Activated CD4-positive, alpha-beta T cell treated with anti-CD3 and anti-CD28 coated beads, Interleukin-10, Interleukin-2, amounts not matched to agents 100 ng/mL and 50 ng/mL, durations not matched to agents 16 hours and 8 hours (primary cell): ENCODE measurements at regions not wholly inside any gene's neighbourhood (a gene's known extent, or its start where the extent isn't known, plus 50 kb on each side); places are given as distances from the start of the nearest gene placed in this dataset.
"Not testable (repeated sequence)": the region's sequence is repeated elsewhere in the genome, so short reads cannot be mapped to it uniquely, and the experiment has no call there.

Experiments used
- DNase-seq: peaks from one replicate; pipeline ENCODE4 v3.0.0-alpha.2; 2020

DNA sequence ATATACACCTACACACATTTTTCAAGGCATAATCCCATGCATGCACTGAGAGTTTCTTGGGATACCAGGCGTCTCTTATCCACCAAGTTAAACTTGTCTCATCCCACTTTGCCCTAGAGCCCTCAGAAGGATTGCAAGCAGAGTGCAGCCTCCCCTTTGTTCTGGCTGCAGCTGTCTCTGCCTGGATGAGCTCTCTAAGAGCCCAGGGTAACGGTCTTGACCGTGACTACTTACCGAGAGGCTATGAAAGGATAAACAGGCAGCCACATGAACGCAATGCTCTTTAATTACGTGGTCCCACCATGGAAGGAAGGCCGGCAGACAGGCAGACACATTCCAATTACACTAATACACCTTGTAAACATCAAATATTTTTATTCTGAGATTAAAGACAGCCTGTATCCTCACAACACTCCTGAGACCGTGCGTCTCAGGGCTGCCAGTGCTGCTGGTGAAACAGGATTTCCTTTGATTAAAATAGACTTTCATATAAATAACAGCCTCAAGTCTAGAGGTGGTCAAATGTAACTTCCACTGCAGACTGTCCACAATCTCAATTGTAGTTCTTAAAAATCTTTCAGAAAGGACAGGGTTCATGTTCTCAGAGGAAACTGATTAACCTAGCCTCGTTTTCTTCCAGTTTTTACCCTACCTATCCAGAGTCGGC, 210.0 kb upstream of the PRDM1 start:
- DNase-seq: no peak

DNA sequence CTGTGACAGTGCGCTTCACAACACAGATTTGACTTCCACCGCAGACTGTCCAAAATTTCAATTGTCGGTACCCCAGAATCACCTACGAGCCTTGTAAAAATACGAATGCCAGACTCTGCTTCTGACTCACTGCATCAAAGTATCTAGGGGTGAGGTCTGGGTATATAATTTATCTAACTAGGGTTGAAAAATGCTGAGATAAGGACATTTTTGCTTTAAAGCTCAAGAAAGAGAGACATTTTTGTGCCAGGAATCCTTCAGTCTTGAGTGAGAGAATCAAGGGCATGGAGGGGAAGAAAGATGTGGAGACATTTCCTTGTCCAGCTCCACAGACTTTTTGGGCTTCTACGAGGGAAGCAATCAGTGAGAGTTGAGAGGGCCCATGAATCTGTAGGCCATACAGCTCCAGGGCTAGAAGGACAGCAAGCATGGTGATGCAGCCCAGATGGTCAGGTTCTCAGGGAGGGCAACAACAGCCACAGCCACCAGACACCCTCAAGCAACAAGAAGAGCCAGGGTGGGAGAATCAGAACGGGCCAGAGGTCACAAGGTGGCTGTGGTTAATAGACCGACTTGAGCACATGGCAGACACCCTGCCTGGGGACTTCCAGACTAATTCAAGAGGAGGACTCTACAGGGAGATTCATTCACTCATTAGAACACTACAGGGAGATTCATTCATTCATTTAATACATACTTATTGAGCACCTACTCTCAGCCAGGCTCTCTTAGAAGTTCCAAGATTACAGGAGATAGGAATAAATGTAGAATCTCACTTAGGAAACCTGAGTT, 211.1 kb upstream of the PRDM1 start:
- DNase-seq: no peak

DNA sequence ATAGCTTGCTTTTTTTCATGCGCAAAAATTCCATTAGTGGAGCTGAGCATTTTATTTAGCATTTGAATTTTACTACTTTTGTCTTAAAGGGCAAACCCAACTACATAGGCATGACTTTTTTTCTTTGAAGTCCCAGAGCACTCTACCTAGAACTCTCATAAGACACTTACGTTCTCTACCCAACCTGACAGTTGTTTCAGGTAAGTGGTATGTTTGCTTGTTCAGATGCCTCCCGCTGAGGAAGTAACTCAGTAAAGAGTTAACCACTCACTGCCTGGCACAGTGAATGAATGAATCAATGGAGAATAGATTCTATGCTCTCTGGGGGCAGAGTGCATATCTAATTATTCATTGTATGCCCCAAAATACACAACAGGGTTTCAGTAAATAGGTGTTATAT, 212.3 kb upstream of the PRDM1 start:
- no peak for DNase-seq

DNA sequence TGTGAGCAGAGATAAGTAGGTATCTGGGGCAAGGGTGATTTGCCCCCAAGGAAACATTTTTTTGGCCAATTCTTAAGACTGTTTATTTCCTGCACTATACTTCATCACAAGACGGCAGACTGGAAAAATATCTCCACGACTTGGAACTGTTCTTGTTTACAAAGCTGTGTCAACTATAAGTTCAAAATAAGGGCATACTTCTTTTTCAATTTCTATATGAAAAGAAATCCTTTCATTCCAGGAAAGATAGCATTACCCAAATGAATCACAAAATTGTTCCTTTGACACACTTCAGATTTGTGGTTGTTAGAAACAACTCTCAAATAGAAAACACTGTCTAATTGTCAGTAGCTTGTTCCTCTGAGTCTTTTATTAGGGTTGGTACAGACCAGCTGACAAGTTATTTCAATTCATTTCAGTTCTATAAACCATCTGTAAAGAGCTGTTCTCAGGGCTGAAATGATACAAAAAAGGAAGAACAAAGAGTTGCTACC, 212.9 kb upstream of the PRDM1 start:
- peak; percentile 68 for DNase-seq

DNA sequence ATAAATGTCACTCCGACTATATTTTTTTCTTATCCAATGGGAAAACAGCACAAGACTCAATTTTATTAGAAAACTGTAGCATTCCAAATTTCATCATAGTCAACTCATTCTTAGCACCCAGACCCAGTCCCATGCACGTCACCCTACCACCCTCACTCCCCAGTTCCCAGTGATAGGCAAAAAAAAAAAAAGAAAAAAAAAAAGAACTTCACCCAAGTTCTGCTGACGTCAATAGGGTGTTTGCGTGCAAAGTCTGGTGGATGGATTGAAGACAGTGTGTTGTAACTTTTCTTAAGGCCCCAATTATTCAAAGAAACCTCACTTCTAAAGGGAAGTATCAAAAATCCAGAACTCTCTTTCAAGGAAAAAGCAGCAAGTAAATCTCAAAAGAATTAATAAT, 213.9 kb upstream of the PRDM1 start:
- no peak for DNase-seq

DNA sequence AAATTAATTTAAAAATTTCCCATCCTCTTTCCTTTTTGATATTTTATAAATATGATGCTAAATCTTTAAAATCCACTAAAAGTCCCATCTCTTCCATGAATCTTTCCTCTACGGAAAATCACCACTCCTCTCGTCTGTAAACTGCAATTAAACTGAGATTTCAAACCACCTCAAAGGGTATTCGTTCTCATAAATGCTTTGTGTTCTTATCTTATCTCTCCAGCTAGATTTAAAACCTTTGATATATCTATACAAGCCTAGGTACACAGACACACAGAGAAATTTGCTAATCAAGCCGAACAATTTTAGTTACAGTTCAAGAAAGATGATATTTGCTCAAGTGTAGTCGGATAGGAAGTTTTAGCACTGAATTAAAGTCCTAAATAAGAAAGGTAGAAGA, 214.6 kb upstream of the PRDM1 start:
- DNase-seq: no peak

DNA sequence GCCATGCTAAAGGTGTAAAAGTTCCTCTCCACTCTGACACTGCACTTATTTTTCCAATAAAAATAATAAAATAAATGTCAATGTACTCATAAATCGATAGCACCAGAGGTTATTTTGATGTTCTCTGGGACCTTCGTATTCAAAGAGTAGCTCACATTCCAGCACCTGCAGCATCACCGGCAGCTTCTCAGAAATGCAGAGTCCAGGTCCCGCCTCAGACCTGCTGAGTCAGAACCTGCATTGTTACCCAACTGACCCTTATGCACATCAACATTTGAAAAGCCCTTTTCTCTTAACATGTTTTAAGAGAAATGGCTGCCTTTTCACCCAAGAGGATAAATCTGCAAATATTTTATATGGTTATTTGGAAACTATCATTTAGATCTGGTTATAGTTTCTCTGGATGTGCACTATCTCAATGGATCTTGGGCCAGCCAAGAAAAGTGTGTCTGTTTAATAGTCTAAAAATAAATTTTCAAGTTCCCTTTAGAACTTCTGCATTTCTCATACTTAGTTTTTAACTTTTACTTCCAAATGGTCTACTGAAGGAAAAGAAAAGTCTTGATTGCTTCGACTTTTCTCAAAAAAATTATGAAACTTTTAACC, 216.2 kb upstream of the PRDM1 start:
- DNase-seq: no peak

DNA sequence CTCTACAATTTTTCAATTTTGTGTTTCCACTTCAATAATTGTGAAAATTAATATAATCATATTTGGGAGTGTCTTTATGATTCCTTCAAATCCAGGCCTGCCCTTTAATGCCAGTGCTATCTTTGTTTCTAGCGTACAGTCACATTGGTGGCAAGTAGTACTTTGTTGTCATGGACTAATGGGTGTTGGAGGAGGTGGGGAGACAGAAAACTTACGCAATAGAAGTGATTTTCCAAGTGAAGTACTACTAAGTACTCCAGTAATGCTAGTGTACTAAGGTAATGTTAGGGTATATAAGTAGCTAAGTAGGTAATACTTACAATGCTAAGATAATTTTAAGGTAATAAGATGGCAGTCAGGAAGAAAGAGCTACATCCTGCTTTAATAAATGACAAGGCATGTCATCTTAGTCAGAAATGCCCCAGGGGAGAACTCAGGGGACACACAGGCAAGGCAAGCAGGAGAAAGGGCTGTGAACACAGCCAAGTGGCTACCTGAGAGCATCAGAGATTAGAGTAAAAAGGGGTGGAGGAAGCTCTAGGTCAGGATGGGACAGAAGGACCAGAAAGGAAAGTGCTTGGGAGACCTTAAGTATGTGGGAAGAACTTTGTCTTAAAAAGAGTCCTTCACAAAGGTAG, 217.2 kb upstream of the PRDM1 start:
- DNase-seq: no peak

DNA sequence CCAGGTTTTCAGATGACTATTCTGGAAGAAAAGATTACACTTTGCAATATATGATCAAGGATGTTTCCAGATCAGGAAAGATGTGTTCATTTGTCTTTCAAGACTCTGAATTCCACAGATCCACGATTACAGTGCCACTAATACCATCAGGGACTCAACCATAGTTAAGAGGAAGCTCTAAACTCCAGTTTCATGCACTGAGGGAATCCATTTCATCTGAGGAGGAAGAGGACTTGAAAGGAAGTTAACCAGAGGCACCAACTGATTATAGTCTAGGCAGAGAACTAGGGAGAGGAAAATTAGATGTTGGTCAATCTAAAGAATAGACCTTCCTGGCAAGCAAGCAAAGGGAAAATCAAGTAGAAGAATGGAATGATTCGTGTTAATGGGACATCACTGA, 218.3 kb upstream of the PRDM1 start:
- no peak for DNase-seq

DNA sequence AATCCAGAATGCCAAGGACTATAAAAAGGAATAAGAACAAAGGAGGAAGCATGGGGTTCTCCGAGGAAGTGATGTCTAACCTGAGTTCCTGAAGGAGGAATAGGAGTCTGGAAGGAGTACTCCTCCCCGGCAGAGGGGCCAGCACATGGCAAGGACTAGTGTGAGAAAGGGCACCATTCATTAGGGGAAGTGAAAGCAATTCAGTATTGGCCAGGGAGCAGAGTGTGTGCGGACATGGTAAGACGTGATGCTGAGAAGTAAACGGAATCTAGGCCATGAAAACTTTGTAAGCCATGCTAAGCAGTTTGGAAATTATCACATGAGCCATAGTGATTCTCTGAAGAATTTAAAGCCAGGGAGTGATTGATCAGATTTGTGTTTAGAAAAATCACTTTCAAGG, 218.9 kb upstream of the PRDM1 start:
- DNase-seq: no peak

DNA sequence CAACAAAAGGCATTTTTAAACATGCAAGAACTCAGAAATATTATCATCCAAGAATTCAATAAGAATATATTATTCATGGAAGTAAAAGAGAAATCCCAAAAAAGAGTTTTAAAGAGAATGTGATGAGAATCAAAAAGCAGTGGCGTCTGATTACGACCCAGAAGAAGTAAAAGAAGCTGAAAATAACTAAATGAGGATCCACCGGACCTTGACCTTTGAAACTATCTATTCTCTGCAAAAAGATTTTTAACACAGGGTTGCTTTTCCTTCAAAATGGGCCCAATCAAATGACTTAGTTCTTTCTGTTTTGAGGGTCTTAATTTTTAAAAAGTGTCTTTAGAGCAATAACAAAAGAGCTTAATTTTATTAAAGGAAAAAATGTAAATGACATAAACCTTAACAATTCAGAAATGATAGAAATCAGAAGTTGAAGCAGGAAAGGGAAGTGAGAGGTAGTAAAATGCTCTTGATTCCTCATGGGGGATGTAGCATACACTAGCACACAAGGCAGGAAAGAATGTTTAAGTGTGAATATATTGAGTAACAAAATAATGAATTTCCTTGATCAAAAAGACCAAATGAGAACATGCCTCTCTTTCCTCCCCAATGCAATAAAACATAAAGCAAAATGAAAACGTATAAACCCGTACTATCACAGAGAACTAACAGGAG, 223.1 kb upstream of the PRDM1 start:
- DNase-seq: no peak

DNA sequence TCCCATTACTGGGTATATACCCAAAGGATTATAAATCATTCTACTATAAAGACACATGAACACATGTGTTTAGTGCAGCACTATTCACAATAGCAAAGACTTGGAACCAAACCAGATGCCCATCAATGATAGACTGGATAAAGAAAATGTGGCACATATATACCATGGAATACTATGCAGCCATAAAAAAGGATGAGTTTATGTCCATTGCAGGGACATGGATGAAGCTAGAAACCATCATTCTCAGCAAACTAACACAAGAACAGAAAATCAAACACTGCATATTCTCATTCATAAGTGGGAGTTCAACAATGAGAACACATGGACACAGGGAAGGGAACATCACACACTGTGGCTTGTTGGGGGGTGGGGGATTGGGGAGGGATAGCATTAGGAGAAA, 225.2 kb upstream of the PRDM1 start:
- not testable (repeated sequence) for DNase-seq

DNA sequence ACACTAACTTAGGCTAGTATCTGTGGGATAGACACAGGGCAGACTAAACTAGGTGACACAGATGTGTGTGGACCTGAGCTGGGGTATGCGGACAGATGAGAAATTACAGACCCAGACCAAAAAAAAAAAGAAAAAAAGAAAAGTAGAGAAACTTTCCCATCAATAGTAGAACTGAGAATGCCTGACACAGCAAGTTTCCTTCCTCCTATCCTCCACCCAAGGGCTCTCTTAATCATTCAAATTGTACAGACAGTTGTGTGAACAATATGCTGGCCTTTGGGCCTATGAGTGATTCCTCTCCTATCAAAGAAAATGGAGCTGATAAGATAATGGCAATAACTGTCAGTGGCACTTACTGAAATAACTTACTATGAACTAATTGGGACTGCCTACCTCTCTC, 226.7 kb upstream of the PRDM1 start:
- DNase-seq: no peak

DNA sequence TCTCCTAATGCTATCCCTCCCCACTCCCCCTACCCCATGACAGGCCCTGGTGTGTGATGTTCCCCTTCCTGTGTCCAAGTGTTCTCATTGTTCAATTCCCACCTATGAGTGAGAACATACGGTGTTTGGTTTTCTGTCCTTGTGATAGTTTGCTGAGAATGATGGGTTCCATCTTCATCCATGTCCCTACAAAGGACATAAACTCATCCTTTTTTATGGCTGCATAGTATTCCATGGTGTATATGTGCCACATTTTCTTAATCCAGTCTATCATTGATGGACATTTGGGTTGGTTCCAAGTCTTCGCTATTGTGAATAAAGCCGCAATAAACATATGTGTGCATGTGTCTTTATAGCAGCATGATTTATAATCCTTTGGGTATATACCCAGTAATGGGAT, 227.5 kb upstream of the PRDM1 start:
- not testable (repeated sequence) for DNase-seq

DNA sequence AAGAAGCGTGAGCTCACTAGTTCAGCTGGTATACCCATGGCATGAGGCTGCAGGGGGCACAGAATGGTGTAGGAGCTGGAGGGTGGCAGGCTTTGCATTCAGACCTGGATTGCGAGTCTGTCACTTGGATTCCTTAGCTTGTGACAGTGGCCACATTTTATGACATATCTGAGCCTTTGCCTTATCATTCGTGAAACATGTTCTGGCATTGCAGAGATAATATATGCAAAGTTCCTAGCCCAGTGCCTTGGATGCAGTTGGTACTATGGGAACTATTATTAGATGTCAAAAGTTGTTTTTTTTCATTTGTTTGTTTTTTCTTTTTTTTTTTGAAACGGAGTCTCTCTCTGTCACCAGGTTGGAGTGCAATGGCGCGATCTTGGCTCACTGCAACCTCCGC, 230.7 kb upstream of the PRDM1 start:
- DNase-seq: no peak

DNA sequence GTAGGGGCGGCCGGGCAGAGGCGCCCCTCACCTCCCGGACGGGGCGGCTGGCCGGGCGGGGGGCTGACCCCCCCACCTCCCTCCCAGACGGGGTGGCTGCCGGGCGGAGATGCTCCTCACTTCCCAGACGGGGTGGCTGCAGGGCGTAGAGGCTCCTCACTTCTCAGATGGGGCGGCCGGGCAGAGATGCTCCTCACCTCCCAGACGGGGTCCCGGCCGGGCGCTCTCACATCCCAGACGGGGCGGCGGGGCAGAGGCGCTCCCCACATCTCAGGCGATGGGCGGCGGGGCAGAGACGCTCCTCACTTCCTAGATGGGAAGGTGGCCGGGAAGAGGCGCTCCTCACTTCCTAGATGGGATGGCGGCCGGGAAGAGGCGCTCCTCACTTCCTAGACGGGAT, 232.2 kb upstream of the PRDM1 start:
- not testable (repeated sequence) for DNase-seq

DNA sequence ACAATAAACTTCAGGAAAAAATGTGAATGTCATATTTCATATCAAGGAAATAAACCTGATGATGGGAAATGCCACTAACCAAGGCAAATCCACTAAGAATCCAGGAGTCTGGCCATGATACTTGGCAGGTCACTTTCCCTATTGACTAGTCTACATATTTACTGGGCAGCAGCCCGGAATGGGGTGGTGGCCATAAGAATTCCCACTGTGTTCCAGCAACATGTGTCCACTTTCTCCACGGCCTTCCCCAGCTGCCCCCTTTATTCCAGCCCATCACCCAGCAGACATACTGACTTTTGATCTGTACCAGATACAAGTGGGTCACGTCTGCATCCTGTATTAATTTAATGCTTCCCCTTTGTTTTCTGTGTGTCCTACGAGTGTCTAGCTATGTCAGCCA, 234.5 kb upstream of the PRDM1 start:
- no peak for DNase-seq

DNA sequence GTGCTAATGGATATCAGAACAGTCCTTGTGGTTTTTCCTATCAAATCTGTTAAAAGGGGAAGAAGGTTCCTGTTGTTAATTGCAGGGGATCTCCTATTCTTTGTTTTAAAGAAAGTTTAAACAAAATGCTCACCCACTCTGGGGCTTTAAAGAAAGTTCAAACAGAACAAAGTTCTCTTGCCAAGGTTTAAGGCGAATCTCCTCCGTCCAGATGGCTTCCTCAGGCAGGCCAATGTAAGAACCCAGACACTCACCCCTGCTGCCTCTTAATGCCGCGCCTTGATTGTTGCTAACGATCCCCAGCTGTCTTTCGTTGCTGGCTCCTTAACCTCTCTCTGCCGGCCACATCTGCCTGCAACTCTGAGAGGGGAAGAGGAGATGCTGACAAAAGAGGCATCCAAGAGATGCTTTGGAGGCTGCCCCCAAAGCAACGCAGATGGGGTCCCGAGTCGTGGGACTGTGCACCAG, 235.0 kb upstream of the PRDM1 start:
- no peak for DNase-seq

DNA sequence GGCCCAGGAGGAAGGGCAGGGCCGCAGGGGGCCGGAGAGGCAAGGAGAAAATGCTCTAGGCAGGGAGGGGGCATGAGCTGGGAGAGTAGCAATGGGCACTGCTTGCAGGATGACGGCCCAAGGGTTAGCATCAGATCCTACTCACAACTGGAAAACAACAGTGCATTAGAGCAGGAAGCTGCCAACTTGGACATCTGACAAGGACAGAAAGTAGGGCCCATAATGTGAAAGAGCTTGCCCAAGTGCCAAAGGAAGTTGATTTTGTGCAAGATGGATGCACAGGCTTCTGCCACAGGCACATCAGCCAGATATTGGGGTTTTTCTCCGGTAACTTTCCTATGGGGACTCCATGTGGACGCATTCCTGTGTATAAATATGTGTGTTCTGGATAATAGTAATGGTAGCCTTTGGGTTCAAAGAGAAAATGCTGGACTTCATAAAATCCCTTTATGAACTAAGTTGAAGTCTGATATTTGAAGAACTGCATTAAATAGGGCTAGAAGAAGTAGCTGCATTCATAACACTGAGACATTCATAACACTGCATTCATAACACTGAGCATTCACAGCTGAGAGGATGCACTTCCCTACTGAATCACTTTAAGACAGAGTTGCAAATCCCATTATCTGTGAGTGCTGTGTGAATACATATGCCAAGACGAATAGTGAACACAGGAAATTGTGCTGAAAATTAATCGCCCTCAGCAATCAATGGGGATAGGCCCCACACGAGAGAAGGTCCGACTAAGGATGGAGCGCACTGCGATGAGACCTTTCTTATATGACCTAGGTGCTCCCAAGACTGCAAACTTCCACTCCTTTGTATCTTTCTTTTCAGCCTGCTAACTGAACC, 235.6 kb upstream of the PRDM1 start:
- DNase-seq: no peak

DNA sequence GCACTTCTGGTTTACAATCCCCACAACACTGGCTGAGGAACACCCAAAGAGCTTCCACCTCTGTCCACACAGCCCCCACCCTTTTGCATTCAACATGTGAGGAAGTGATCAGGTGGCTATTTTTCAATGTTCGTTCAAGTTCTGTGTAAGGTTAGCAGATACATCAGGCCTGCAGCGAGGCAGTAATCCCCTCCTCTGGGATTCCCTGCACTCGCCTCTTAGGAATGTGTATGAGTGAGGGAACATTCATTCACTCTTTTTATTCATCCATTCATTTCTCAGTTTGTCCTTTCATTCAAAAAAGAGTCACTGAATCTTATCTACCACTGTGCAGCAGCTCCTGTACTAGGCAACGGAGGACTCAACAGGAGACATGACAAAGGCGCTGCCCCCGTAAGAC, 236.4 kb upstream of the PRDM1 start:
- DNase-seq: no peak

DNA sequence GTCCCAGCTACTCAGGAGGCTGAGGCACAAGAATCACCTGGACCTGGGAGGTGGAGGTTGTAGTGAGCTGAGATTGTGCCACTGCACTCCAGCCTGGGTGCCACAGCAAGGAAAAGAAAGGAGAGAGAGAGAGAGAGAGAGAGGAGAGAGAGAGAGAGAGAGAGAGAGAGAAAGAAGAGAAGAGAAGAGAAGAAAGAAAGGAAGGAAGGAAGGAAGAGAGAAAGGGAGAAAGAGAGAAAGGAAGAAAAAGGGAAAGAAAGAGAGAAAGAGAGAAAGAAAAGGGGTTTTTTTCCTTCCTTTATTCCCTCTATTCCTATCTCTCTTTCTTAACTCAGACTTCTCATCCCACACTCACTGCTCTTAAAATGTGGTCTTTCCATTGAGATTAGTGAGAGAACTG, 238.7 kb upstream of the PRDM1 start:
- DNase-seq: no peak

DNA sequence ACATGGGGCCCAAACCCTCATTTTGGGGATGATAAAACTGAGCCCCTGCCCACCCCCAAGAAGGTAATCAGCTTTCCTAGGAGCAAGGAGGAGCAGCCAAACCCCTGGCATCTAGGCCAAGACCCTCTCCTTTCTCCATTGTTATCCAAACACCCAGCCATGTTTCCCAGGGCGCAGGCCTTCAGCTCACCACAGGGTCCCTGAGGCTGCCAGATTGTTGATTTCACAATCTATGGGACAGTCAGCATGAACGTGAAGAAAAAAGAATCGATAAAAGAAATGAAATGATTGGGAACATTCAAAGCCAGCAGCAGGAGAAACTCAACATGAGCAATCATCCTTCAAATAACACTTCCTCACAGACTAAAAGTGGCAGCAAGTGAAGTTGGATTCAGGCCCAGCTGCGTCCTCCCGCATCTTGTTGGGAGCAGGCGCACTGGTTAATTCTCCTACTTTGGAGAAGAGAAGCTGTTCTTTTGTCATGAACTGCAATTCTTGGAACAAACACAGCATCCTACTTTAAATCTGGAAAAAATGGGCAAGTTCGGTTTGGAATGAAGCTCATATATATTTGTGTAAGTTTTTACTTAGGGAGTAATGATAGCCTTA, 241.8 kb upstream of the PRDM1 start:
- no peak for DNase-seq
